SU-DHL-6 (cell line): ENCODE measurements at regions not wholly inside any gene's neighbourhood (a gene's known extent, or its start where the extent isn't known, plus 50 kb on each side); places are given as distances from the start of the nearest gene placed in this dataset.

ENCODE experiments used
- CTCF ChIP-seq: fragments of 200-600 bp; sonication (generic); IDR thresholded peaks from one replicate; pipeline ENCODE4 v1.5.1; 2017; ENCODE audit warnings: antibody characterized with exemption, mild to moderate bottlenecking, low read length, moderate library complexity; ENCODE audit not compliant: insufficient read depth, poor library complexity, severe bottlenecking
- EZH2phosphoT487 ChIP-seq: fragments of 200-600 bp; sonication (generic), shearing (Covaris generic); conservative IDR thresholded peaks from 2 replicates; pipeline ENCODE4 v1.6.1; 2018; ENCODE audit warnings: mild to moderate bottlenecking, antibody characterized with exemption, low read length, moderate library complexity, mixed read lengths

GRCh38 chr19:23561341-23561740 is 125.7 kb downstream of the ZNF675 start:
- no peak for TF ChIP-seq CTCF
- no peak for TF ChIP-seq EZH2phosphoT487
